ENCODE measurements at regions not wholly inside any gene's neighbourhood (a gene's known extent, or its start where the extent isn't known, plus 50 kb on each side); places are given as distances from the start of the nearest gene placed in this dataset.

DNA sequence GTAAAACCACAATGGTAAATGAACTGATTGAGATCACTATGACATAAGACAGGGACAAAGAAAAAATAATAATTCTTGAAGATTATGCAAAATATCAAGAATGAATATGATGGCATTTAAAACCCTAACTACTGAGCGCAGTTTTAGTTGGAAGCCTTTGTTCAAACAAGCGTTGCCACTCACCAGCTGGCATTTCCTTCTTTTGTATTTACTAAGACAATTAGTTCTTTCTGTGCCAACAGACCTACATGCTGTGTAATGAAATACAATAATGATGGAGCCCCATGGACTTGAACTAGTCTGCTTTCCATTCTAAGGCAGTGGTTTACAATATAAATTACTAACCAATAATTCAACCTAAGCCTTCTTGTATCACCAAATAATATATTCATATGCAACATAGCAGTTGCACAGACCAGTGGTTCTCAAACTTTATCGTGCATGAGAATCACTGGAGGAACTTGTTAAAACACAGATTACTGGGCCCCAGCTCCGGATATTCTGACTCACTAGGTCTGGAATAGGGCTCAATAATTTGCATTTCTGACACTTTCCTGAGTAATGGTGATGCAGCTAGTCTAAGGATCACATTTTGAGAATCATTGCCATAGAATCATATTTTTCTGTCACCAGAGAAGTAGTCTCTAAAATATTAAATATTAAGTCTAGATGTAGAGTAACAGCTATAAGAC is 196.4 kb upstream of the MAGEB18 start:
- no peak overlapping the region for H3K4me3 ChIP-seq (ENCODE audit: low read depth, low read length)
- TF ChIP-seq, protein P1, sequence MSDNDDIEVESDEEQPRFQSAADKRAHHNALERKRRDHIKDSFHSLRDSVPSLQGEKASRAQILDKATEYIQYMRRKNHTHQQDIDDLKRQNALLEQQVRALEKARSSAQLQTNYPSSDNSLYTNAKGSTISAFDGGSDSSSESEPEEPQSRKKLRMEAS (IDR thresholded peaks at IDR 0.05; ENCODE audit: low read depth, low read length) = no peak
- TF ChIP-seq POLR2A (IDR thresholded peaks at IDR 0.05; ENCODE audit: extremely low read depth, insufficient read length) = no peak
- TF ChIP-seq, protein P2, sequence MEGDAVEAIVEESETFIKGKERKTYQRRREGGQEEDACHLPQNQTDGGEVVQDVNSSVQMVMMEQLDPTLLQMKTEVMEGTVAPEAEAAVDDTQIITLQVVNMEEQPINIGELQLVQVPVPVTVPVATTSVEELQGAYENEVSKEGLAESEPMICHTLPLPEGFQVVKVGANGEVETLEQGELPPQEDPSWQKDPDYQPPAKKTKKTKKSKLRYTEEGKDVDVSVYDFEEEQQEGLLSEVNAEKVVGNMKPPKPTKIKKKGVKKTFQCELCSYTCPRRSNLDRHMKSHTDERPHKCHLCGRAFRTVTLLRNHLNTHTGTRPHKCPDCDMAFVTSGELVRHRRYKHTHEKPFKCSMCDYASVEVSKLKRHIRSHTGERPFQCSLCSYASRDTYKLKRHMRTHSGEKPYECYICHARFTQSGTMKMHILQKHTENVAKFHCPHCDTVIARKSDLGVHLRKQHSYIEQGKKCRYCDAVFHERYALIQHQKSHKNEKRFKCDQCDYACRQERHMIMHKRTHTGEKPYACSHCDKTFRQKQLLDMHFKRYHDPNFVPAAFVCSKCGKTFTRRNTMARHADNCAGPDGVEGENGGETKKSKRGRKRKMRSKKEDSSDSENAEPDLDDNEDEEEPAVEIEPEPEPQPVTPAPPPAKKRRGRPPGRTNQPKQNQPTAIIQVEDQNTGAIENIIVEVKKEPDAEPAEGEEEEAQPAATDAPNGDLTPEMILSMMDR (IDR thresholded peaks at IDR 0.05; ENCODE audit: low read depth, low read length) = no peak
- TF ChIP-seq MYC (IDR thresholded peaks at IDR 0.05; ENCODE audit: low read depth, low read length) = no peak
- no peak for DNase-seq (ENCODE audit: low read depth)

DNA sequence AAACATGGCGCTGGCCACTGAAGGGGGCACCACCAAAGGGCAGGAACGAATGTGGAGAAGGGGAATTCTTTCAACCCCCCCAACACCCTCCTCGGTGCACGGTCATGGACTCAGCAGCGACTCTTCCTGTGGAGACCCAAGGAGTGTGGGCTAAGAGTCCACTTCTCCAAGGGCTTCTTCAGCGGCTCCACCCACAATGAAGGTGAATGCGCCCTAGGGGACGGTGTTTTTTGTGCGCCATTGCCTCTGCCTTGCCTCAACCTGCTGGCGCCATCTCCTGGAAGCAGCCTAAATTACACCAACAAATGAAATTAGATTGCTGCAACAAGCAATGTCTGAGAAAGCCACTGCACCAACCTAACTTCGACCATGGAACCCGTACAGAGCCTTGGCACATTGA is 169.2 kb upstream of the MAGEB18 start:
- no peak overlapping the region for H3K4me3 ChIP-seq (ENCODE audit: low read depth, low read length)
- DNase-seq (ENCODE audit: low read depth) = peak; percentile 41
- no peak for TF ChIP-seq MYC (IDR thresholded peaks at IDR 0.05; ENCODE audit: low read depth, low read length)
- TF ChIP-seq, protein P2 (IDR thresholded peaks at IDR 0.05; ENCODE audit: low read depth, low read length) = peak; percentile 47

DNA sequence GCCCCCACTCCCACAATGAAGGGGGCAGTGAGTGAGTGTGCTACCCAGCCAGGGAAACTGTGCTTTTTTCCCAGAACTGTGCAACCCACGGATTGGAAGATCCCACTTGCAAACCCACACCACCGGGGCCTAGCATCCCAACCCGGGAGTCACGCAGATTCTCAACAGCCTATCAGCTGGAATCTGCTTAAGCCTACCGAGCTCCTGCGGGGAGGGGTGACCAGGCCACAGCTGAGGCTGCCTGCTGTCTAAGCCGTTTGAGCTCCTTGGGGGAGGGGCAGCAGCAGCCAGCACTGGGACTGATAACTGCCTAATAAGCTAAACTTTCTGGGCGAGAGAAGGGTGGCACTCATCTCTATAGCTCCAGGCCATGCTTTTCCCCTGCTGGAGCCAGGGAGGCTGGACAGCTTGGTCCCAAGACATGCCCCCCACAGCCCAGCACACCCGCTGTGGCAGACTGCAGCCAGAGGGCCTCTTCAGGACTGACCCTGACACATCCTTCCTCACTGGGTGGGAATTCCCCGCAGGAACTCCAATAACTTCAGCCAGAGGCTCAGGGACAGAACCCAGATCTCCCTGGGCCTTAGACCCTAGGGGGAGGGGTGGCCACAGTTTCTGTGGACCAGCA is 161.3 kb upstream of the MAGEB18 start:
- TF ChIP-seq, protein P2 (IDR thresholded peaks at IDR 0.05; ENCODE audit: low read depth, low read length) = no peak
- TF ChIP-seq POLR2A (IDR thresholded peaks at IDR 0.05; ENCODE audit: extremely low read depth, insufficient read length) (no peak), MYC (IDR thresholded peaks at IDR 0.05; ENCODE audit: low read depth, low read length) (no peak)
- TF ChIP-seq, protein P1 (IDR thresholded peaks at IDR 0.05; ENCODE audit: low read depth, low read length) = no peak
- no peak overlapping the region for H3K4me3 ChIP-seq (ENCODE audit: low read depth, low read length)
- DNase-seq (ENCODE audit: low read depth) = no peak

DNA sequence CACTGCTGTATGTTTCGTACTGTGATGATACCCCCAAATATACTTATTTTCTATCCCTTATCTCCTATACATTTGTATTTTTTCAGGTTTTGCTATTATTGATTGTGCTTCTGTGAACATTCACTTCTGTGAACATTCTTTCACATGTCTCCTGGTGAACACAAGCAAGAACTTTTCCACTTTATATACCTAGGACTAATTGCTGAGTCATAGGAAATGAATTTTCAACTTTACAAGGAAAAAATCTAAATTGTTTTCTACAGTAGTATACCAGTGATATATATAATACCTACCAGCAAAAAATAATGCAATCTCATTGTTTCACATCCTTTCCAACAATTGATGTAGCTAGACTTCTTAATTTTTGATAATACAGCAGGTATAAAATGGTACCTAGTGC is 139.5 kb upstream of the MAGEB18 start:
- no peak overlapping the region for H3K4me3 ChIP-seq (ENCODE audit: low read depth, low read length)
- no peak for DNase-seq (ENCODE audit: low read depth)
- TF ChIP-seq, protein P1 (IDR thresholded peaks at IDR 0.05; ENCODE audit: low read depth, low read length) = no peak
- TF ChIP-seq POLR2A (IDR thresholded peaks at IDR 0.05; ENCODE audit: extremely low read depth, insufficient read length) (no peak), MYC (IDR thresholded peaks at IDR 0.05; ENCODE audit: low read depth, low read length) (no peak)
- TF ChIP-seq, protein P2 (IDR thresholded peaks at IDR 0.05; ENCODE audit: low read depth, low read length) = no peak

DNA sequence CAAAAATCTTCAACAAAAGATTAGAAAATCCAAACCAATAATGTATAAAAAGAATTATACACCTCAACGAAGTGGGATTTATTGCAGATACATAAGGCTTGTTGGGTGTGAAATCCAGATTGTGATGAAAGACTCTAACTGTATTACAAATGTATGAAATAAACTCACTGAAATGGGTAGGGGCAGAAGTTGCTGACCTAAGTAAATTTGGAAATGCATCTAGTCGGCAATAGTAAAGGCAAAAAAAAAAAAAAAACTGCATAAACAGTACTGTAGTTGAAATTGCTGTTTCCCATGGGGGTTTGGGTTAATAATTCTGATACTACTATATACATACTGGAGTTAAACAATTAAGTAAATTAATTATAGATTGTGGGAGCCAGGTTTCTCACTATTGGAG is 130.7 kb upstream of the MAGEB18 start:
- TF ChIP-seq, protein P1 (IDR thresholded peaks at IDR 0.05; ENCODE audit: low read depth, low read length) = no peak
- no peak for TF ChIP-seq POLR2A (IDR thresholded peaks at IDR 0.05; ENCODE audit: extremely low read depth, insufficient read length)
- TF ChIP-seq, protein P2 (IDR thresholded peaks at IDR 0.05; ENCODE audit: low read depth, low read length) = no peak
- TF ChIP-seq MYC (IDR thresholded peaks at IDR 0.05; ENCODE audit: low read depth, low read length) = no peak
- DNase-seq (ENCODE audit: low read depth) = no peak
- no peak overlapping the region for H3K4me3 ChIP-seq (ENCODE audit: low read depth, low read length)
